NCI-H226 (cell line): ENCODE measurements at regions not wholly inside any gene's neighbourhood (a gene's known extent, or its start where the extent isn't known, plus 50 kb on each side); places are given as distances from the start of the nearest gene placed in this dataset.
"Not testable (repeated sequence)": the region's sequence is repeated elsewhere in the genome, so short reads cannot be mapped to it uniquely, and the experiment has no call there.

Experiments
- DNase-seq: peaks from one replicate; pipeline ENCODE4 v3.0.0-alpha.2; 2015

GRCh38 chr5:177857642-177858200 lies 75.0 kb upstream of the FAM153A start:
- not testable (repeated sequence) for DNase-seq

- DNase-seq = not testable (repeated sequence)
Observed at GRCh38 chr5:177856474-177856873, 73.8 kb upstream of the FAM153A start.

- not testable (repeated sequence) for DNase-seq
Observed at GRCh38 chr5:177847914-177848313, 65.2 kb upstream of the FAM153A start.

GRCh38 chr5:177846598-177846997 lies 63.9 kb upstream of the FAM153A start:
- not testable (repeated sequence) for DNase-seq

GRCh38 chr5:177845906-177846305 lies 63.2 kb upstream of the FAM153A start:
- not testable (repeated sequence) for DNase-seq

- not testable (repeated sequence) for DNase-seq
Observed at GRCh38 chr5:177836191-177836590, 53.5 kb upstream of the FAM153A start.
